ENCODE measurements at regions not wholly inside any gene's neighbourhood (a gene's known extent, or its start where the extent isn't known, plus 50 kb on each side); places are given as distances from the start of the nearest gene placed in this dataset.

DNA sequence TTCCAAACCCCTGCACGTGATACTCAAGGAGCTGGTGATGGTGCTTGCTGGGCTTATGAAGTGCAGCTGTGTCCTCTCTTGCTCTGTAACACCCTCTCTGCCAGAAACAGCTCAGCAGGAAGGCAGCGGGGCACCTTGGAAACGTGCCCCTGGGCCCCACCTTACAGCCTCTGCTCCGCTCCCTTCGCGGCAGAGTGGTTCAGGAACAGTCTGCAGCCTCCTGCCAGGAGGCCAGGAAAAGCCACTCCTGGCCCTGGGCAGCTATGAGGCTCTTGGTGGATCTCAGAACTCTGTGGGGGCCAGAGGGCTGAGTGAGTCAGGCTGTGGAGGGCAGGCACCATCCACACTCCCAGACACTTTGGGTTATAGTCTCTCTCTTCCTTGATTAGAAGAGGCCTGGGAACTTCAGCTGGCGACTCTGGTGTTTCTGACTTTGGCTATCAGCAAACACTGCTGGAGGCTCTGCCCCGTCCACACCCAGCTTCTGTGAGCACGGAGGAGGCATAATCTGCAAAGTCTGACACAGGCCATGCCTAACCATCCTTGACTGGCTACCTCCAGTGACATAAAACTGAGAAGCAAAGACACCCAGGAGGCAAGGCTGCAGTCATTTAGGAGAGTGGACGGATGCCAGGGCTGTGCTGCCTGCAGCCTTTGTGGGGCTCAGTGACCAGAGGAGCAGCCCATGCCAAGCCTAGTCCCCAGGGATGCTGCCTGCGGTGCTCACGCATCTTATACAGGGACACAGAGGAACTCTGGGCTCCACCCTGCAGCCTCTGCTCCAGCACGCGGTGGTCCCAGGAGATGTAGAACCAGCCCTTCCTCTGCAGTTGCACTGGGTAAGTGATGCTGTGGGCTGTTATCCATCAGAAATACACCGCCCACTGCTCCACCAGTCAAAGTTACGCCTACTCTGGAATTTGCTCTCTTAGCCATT is 65.3 kb downstream of the METRNL start:
- DNase-seq = no peak

DNA sequence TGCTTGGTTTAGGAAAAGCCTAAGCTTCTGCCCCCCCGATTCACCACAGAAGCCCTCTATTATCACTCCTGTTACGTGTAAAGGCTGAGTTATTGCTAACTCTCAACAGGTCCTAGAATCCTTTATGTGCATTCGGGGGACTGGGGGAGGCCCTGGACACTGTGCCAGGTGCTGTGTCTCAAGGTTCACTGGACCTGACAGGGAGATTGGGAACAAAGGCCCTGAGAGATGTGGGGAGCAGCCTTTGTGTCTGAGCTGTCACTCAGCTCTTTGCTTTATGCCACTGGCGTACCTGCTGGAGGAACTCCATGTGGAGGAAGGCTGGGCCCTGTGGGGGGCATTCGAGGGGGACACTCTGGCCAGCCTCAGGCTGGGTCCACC is 65.9 kb downstream of the METRNL start:
- DNase-seq = no peak

DNA sequence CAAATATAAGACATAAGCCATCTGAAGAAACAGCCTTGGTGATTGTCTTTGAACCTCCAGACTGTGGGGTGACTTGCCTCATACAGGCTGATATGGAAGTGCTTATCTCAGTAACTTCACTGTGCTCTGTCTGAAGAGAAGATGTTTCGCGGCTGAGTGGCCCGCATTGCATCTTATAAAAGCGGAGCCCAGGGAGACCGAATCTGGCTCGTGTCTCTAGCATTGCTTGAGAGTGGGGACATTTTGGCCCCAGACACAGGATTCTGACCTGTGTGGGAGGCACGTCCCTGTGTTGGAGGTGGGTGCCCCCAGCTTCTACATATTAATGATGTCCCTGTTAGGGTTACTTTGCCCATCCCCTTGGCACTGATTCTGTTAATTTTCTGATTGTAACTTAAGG is 66.4 kb downstream of the METRNL start:
- no peak for DNase-seq

DNA sequence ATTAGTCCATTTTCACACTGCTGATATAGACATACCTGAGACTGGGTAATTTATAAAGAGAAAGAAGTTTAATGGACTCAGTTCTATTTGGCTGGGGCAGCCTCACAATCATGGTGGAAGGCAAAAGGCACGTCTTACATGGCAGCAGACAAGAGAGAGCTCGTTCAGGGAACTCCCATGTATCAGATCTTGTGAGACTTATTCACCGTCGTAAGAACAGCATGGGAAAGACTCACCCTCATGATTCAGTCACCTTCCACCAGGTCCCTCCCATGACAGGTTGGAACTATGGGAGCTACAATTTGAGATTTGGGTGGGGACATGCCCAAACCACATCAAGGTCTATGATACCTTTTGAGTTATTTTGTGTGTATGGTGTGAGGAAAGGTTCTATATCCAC is 66.9 kb downstream of the METRNL start:
- no peak for DNase-seq

DNA sequence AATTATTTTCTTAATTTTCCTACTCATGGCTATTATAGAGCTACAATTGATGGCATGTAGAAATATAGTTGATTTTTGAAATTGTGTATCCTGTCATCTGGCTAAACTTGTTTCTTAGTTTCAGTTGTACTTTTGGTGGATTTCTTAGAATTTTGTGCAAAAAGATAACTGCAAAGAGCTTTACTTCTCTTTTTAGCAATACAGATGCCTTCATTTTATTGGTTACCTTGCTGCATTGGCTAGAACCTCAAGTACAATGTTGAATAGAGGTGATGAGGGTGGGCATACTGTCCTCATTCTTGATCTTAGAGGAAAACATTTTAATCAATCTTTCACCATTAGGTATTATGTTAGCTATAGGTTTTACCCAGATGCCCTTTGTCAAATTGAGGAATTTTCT is 67.9 kb downstream of the METRNL start:
- no peak for DNase-seq

DNA sequence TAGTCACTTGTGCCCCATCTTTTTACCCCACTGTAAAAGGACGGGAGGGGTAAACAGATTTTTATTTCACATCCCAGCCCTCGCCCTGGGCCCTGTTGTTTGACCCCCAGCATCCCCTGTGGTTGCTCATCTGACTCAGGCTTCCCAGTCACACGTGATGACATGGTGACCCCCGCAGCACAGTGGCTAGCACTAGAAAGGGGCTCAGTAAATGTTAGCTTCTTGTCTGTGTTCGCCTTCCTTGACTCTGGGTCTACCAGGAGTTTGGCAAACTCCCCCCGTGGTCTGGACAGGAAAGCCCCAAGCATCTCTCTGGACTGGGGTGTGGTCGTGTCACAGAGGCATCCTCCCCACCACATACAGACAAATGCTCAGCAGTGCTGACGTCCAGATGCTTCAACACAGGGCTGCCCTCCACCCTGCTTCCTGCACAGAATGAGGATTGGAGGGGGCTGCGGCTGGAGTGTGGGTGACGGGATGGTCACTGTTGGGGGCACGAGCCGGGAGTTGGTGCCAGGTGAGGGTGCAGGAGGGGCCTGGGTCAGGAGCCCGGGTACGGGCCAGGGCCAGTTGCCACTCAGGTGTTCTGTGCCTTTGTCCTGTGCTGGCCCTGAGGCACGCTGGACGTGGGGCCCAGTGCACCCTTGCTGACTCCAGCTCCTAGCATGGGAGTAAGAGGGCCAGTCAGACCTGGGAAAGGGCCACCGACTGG is 69.1 kb downstream of the METRNL start:
- DNase-seq = no peak

DNA sequence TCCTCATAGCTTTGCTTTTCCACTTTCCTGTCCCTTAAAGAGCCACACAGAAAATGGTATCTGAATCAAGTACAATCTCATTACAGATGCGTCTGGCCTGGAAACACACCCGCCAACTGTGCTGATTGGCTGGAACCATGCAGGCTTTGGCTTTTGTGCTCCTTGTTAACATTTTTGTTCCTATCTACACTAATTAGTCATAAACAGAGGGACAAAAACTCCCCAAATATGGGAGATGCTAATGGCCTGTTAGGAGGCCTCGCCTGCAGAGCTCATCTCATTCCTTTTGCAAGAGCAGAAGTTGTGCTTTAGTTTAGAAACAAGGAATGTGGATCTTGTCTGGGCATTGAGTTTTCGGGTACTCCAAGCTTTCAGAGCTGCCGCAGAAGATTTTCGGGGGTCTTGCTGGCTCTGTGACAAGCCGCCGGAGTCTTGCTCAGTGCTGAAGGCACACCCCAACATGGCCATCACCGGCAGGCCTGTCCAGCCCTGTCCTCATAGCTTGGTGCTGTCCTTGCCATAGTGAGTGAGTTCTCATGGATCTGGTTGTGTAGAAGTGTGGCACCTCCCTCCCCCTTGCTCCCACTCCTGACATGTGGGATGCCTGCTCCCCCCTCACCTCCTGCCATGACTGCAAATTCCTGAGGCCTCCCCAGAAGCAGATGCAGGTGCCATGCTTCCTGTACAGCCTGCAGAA is 69.8 kb downstream of the METRNL start:
- no peak for DNase-seq

DNA sequence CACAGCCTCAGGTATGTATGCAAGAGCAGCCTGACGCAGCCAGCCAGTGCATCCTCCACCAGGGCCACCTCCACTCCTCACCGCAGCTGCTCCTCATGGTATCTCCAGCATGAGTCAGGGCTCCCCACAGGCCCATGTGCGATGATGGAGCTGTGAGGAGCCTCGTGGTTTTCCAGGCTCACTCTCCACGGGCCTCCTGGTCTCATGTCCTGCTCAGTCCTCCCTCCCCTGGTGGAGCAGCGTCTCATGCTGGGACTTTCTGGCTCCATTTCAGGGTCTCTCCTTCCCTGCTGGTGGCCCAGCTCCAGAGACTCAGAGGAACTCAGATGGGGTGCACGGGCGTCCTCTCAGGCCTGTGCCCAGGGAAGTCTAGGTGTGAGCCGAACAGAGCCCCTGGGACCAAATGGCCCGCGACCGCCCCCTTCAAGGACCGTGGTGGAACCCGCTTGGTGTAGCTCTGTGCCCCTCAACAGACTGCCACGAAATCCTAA is 70.4 kb downstream of the METRNL start:
- DNase-seq = no peak

DNA sequence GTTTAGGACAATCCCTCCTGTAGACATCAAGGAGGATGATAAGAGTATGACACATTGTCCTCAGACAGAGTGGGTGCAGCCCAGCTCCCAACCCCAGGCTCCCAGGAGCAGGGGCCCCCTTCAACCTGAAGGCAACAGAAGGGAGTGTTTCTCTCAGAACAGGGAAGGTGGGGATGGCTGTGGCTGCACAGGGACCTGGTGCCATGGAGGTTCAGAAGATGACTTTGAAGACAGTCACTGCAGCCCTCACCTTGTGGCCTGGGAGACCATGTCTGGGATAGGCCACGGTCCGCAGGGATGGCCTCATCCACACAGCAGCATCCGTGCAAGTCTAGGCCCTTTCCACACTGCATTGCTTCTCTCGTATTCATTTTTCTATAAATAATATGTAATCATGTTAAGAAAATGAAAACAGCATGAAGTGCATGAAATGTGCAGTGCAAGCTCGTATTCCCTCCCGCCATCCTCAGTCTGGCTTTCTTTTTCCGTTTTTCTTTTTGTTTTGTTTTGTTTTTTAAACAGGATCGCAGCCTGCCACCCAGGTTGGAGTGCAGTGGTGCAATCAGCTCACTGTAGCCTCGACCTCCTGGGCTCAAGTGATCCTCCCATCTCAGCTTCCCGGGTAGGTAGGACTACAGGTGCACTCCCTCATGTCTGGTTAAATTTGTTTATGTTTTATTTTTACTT is 71.1 kb downstream of the METRNL start:
- no peak for DNase-seq

DNA sequence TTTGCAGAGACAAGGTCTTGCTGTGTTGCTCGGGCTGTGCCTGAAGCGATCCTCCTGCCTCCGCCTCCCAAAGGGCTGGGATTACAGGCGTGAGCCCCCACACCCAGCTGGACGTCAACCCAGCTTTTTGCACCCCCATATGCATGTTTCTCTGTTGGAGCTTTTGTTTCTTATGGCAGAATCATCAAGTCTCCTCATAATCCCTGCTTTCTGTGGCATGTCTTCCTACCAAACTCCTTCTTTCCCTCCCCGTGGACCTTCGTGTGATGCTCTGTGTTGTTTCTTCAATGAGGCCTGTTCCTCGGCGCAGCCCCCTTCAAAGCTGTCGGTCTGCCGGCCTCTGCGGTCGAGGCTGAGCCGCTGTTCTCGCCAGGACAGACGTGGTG is 71.6 kb downstream of the METRNL start:
- no peak for DNase-seq

DNA sequence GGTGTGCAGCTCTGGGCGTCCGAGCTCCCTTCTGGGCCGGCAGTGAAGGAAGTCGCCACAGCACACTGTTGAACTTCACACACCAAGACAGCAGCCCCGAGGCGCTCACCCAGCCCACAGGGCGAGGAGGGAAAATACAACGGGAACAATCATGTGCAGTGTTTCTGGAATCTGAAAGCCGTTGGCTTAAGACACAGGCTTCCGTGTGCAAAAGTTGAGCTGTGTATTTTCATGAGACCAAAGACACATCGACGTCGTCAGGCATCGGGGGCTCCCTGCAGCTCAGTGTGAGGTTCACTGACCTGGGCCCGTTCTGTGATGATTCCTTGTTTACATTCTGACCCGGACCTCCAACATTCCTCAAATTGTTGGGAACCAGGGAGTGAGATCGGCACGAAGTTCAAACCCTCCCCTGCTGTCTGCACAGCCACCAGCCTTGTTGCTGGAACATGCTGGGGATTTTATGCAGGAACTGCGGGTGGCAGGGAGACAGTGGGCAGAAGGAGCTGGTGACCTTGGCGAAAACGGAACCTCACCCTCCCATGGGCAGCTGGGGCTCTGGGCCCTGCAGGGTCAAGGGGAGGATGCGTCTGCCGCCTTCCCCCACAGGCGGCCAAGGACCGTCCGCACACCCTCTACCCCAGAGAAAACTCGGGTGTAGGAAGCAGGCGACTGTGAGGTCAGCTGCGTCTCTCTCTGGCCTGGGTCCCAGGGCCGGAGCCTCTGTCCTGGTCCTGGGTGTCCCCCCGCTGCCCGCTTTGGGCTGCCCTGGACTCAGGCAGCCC is 72.2 kb downstream of the METRNL start:
- no peak for DNase-seq

DNA sequence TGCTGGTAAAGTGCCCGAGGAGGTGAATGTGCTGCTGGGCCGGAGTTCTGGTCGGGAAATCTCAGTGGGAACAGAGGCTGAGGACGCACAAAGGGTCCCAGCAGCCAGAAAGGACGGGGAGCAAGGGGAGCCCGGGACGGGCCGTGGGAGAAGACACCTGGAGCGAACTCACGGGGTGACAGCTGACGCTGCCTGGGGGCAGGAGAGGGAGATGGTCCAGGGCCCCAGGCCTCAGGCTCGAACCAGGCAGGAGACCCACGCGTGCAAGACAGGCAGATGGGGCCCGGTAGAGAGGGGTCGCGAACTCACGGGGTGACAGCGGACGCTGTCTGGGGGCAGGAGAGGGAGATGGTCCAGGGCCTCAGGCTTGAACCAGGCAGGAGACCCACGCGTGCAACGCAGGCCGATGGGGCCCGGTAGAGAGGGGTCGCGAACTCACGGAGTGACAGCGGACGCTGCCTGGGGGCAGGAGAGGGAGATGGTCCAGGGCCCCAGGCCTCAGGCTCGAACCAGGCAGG is 72.9 kb downstream of the METRNL start:
- DNase-seq = no peak

DNA sequence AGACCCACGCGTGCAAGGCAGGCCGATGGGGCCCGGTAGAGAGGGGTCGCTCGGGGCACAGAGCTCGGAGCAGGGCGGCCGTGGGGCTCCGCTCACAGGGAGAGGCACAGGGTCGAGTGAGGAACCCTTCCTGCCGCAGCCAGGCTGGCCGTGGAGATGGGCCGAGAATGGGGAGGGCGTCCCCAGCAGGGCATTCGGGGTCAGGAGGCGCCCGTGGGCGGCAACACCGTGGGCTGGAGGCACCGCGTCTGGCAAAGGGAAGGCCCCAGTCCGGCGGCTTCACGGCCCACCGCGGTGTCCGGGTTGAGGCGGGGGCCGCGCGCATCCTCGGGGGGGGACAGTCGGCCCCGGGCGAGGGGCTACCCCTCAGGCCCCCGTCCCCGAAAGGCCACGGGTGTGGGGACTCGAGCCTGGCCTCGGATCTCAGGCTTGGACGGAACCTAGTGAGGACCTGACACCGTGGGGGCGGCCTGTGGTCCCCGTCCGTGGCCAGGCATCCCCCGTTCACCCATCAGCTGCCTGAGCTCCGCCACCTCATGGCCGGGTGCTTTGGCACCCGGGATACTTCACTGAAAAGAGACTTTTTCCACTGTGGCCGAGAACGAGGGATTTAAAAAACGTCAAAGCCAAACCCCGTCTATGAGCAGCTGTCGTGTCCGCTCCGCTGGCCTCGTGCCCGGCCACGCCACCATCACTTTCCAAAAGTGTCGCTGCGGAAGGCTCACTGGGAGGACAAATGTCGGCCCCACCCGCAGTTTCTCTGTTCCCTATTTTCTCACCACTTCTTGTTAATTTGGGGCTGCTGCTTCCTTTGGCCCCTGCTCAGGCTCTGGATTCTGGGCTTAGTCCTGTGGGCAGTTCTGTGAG is 73.6 kb downstream of the METRNL start:
- no peak for DNase-seq

DNA sequence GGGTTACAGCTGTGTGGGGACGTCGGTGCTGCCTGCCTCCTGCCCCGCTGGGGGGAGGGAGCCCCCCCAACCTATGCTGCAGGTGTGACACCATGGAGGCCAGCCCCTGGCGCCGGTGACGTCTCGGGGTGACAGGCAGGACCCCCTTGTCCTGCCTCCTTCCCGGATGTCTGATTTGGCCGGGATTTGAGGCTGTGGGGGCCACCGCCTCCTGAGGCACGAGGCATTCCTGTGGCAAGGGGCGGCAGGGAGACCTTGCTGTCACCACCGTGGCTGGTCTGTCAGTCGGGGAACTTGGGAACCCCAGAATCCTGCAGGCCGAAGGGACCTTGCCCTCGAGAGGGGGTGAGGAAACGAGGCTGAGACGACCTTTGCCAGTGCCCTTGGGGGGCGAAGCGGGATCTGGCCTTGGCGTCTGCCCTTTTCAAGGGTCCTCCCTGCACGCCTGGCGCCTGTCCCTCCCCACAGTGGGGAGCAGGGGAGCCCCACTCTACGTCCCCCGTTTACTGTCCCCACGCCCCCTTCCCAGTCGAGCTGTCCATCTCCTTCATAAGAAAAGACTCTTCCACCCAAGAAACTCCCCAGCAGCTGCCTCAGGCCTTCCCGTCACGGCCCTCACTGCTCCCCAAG is 74.4 kb downstream of the METRNL start:
- DNase-seq = no peak

DNA sequence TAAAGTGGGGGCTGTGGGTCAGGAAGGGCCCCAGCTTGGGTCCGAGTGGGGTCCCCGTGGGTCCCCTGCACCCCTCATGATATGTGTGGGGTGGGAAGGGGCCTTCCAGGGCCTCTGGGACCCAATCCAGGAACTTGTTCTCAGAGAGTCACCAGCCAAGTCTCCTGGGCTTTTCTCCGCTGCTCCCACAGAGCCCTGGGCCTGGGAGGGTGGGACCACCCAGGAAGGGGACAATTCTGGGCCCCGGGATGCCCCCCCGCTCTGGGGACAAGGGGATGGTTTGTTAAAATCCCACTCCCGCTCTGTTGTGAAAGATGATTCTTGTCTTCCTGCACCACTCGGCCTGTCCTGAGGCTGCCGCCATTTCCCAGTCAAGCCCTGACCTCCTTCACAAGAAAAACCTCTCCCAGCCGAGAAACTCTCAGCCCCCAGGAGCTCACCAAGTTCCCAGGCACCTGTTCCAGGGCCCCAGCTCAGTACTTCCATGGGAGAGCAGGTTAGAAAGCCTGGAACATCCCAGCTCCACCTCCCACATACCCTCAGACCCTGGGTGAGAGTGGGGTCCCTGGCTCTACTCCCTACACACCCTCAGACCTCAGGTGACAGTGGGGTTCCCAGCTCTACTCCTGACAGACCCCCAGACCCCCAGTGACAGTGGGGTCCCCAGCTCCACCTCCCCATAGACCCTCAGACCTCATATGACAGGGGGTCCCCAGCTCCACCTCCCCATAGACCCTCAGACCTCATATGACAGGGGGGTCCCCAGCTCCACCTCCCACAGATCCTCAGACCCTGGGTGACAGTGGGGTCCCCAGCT is 75.1 kb downstream of the METRNL start:
- no peak for DNase-seq

DNA sequence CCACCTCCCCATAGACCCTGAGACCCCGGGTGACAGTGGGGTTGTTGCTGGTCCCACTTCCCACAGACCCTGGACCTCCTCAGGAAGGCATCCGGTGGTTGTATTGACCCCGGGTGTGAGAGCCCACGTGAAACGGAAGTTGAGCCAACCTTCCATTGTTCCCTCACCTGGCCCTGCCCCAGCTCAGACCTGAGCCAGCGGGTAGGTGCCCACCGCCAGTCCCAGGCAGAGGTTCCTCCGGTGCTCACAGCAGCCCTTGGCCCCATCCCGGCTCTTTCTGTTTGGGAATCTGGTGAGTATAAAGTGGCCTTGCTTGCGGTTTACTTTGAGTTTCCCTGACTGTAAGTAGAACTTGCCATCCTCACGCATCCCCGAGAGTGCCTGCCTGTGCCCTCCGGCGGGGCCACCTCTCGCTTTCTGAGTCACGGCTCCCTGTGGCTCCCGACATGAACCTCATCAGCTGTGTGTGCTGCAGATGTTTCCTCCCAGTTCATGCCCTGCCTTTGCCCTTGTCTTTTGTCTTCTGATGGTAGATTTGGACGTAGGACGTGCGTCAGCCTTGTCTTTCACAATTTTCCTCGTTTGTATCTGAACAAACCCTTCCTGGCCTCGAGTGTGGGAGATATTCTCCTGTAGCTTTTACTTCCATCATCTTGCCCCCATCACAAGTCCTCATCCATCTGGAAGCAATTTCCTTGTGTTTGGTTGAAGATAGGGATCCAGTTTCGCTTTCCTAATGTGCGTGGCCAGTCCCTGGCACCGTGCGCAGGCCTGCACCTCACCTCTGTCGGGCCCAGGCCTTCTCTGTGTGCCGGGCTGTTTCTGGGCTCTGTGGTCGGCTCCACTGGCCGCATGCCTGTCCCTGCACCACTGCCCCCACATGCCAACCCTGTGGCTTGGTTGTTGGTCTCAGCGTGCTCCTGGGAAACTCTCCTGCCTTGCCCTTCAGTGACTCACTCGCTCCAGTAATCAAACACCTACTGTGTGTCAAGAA is 76.0 kb downstream of the METRNL start:
- DNase-seq = no peak

DNA sequence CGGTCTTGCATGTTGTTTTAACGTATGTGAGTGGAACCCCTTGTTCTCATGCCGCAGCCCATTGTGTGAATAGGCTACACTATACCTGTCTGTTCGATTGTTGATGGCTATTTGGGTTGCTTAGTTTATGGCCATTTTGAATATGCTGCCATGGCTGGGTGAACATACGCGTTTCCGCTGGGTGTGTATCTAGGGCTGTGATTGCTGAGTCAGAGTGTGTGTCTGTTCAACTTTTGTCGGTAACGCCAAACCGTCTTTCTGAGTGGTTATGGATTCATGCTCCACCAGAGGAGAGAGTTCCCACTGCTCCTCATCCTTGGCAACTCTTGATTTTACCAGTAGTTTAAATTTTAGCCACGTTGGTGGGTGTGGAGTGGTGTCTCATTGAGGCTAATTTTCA is 77.0 kb downstream of the METRNL start:
- DNase-seq = no peak

Measured in 8988T (cell line).